ENCODE measurements at regions not wholly inside any gene's neighbourhood (a gene's known extent, or its start where the extent isn't known, plus 50 kb on each side); places are given as distances from the start of the nearest gene placed in this dataset.
"Not testable (repeated sequence)": the region's sequence is repeated elsewhere in the genome, so short reads cannot be mapped to it uniquely, and the experiment has no call there.

- TF ChIP-seq EZH2 (IDR thresholded peaks at IDR 0.05; ENCODE audit: borderline replicate concordance, low read depth, low read length, severe bottlenecking); MYC (IDR thresholded peaks at IDR 0.05; ENCODE audit: low read depth, low read length); POLR2A (IDR thresholded peaks at IDR 0.05; ENCODE audit: low read depth, low read length); MAX (IDR thresholded peaks at IDR 0.05; ENCODE audit: insufficient read depth, insufficient read length); JUN (IDR thresholded peaks at IDR 0.05; ENCODE audit: borderline replicate concordance, insufficient read depth, insufficient read length, low read depth); POLR2AphosphoS5 (IDR thresholded peaks at IDR 0.05; ENCODE audit: insufficient read depth, low read depth, low read length): not testable (repeated sequence)
- TF ChIP-seq, protein P1, sequence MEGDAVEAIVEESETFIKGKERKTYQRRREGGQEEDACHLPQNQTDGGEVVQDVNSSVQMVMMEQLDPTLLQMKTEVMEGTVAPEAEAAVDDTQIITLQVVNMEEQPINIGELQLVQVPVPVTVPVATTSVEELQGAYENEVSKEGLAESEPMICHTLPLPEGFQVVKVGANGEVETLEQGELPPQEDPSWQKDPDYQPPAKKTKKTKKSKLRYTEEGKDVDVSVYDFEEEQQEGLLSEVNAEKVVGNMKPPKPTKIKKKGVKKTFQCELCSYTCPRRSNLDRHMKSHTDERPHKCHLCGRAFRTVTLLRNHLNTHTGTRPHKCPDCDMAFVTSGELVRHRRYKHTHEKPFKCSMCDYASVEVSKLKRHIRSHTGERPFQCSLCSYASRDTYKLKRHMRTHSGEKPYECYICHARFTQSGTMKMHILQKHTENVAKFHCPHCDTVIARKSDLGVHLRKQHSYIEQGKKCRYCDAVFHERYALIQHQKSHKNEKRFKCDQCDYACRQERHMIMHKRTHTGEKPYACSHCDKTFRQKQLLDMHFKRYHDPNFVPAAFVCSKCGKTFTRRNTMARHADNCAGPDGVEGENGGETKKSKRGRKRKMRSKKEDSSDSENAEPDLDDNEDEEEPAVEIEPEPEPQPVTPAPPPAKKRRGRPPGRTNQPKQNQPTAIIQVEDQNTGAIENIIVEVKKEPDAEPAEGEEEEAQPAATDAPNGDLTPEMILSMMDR (IDR thresholded peaks at IDR 0.05; ENCODE audit: extremely low read depth in 1 of 2, insufficient read depth in 1 of 2, low read depth in 1 of 2, low read length in 2 of 2), result not testable (repeated sequence)
These were observed 265.1 kb downstream of the ANTXR2 start for GRCh38 chr4:79807933-79808332.
